ENCODE measurements at regions not wholly inside any gene's neighbourhood (a gene's known extent, or its start where the extent isn't known, plus 50 kb on each side); places are given as distances from the start of the nearest gene placed in this dataset.

DNA sequence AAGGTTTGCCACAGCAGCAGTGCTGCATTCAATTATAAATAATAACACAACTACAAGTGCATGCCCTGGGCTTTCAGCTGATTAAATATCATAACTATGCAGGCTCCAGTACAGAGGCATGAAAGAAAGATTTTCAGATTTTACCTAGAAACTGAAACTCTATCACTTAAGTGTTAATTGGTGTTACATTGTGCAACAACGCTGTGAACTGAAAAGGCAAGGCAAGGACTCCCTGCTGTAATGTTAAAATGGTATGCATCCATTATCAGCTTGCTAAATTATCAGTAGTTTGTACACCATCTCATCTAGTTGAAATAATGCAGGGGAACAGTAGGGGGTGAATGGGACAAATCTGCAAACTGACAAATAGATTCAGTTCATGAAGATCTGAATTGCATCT is 976.7 kb upstream of the MANEA start:
- no peaks in the 10 kb centered on the region for H3K36me3 ChIP-seq
- H3K4me3 ChIP-seq (replicated peaks in 1 of 3): no peak overlapping the region
- DNase-seq: no peak
- no peaks in the 10 kb centered on the region for H3K9me3 ChIP-seq
- no peaks in the 10 kb centered on the region for H3K4me1 ChIP-seq
- intact Hi-C loops (cut with DNase I): no loop called here
- H3K27me3 ChIP-seq: no peaks in the 10 kb centered on the region
- TF ChIP-seq POLR2A (IDR thresholded peaks at IDR 0.05) (no peak), CTCF (IDR thresholded peaks at IDR 0.05) (no peak)
- 55 to 63% methylated on average over 1 of the region's 1 CpG for WGBS, 2 donors
- H3K27ac ChIP-seq: no peak overlapping the region

DNA sequence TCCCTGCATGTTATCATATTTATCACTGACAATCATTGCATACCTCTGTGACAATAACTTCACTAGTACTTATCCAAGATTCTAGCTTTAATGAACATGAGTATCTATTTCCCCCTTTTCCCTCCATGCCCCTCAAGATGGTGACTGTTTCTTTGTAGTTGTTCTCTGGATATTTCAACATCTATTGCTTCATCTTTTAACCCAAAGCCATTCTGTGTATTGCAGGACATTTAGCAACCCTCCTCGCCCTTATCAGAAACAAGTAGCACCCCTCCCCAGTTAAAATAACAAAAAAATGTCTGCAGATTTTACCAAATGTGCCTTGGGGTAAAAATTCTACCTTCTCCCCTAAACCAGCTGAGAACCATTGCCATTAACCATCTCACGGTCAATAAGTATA is 979.8 kb upstream of the MANEA start:
- TF ChIP-seq CTCF (IDR thresholded peaks at IDR 0.05): no peak
- no peak for TF ChIP-seq POLR2A (IDR thresholded peaks at IDR 0.05)
- H3K27ac ChIP-seq: no peak overlapping the region
- WGBS, 2 donors: 72 to 85% methylated on average over 2 of the region's 2 CpGs

GRCh38 chr6:94590416-94590815 is 986.9 kb upstream of the MANEA start:
- Histone ChIP-seq H3K27me3 (no peaks in the 10 kb centered on the region), H3K4me3 (replicated peaks in 1 of 3) (no peak overlapping the region), H3K27ac (no peak overlapping the region), H3K36me3 (no peaks in the 10 kb centered on the region), H3K4me1 (no peaks in the 10 kb centered on the region), H3K9me3 (no peaks in the 10 kb centered on the region)
- DNase-seq: no peak
- WGBS, 2 donors: 91 to 93% methylated on average over 6 of the region's 6 CpGs
- intact Hi-C loops (cut with DNase I): no loop called here
- TF ChIP-seq POLR2A (IDR thresholded peaks at IDR 0.05) (no peak), CTCF (IDR thresholded peaks at IDR 0.05) (no peak)

More for the DNA sequence above, 979.8 kb upstream of the MANEA start:
- intact Hi-C loops (cut with DNase I): no loop called here
- Histone ChIP-seq H3K36me3 (no peaks in the 10 kb centered on the region), H3K4me1 (no peaks in the 10 kb centered on the region), H3K27me3 (no peaks in the 10 kb centered on the region), H3K9me3 (no peaks in the 10 kb centered on the region), H3K4me3 (replicated peaks in 1 of 3) (no peak overlapping the region)
- no peak for DNase-seq

DNA sequence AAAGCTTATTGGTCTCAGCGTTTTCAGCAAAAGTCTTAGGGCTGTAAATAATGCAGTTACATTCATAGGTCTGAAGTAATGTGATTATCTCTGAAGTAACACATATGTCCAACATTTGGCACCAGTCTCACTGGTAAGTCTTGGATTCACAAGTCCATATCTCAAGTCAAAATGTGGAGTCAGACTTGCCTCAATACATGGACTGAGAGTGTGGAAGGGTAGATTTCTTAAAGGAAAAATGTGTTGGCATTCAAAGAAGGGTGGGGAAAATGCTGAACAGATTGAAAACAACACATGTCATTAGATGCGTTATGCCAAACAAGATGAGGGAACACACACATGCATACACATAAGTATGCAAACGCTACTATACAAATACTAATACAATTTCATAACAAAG is 989.0 kb upstream of the MANEA start:
- Histone ChIP-seq H3K9me3 (no peaks in the 10 kb centered on the region), H3K4me1 (no peaks in the 10 kb centered on the region), H3K36me3 (no peaks in the 10 kb centered on the region), H3K4me3 (replicated peaks in 1 of 3) (no peak overlapping the region), H3K27me3 (no peaks in the 10 kb centered on the region), H3K27ac (no peak overlapping the region)
- WGBS, 2 donors: 83 to 93% methylated on average over 3 of the region's 3 CpGs
- TF ChIP-seq POLR2A (IDR thresholded peaks at IDR 0.05): no peak
- TF ChIP-seq CTCF (IDR thresholded peaks at IDR 0.05): no peak
- DNase-seq: no peak
- intact Hi-C loops (cut with DNase I): no loop called here

DNA sequence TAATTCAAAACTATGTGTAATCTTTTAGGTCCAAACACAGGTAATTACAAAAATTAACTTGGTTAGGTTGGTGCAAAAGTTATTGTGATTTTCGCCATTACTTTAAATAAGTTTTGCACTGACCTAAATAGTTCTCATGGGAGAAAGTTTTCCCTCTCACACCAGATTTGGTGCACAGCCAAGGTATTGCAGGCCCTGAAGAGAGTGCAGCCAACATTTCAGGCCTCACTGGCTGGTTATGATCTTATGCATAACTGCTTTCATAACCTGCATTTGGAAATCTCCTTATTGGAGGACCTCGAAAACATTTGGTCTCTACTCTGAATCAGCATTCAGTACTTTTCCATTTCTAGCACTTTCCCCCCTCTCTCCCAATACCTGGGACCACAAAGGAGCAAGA is 993.1 kb upstream of the MANEA start:
- no peak for TF ChIP-seq POLR2A (IDR thresholded peaks at IDR 0.05)
- no peak for TF ChIP-seq CTCF (IDR thresholded peaks at IDR 0.05)
- Histone ChIP-seq H3K4me3 (replicated peaks in 1 of 3) (no peak overlapping the region), H3K36me3 (no peaks in the 10 kb centered on the region), H3K4me1 (no peaks in the 10 kb centered on the region), H3K9me3 (no peaks in the 10 kb centered on the region), H3K27me3 (no peaks in the 10 kb centered on the region), H3K27ac (no peak overlapping the region)
- intact Hi-C loops (cut with DNase I): no loop called here
- no peak for DNase-seq
- WGBS, 2 donors: 91 to 92% methylated on average over 2 of the region's 2 CpGs

All from thyroid gland (tissue), 4 donors.